Kidney (tissue), 13 donors: ENCODE measurements at regions not wholly inside any gene's neighbourhood (a gene's known extent, or its start where the extent isn't known, plus 50 kb on each side); places are given as distances from the start of the nearest gene placed in this dataset.

Source experiments
- DNase-seq, 5 donors: peaks; one replicate each; pipeline ENCODE4 v3.0.0-alpha.2; 2013 to 2020
- FAIRE-seq: peaks from 2 replicates; lab custom pipeline; 2012; peaks lifted over from hg19 to GRCh38; lab: Jason Lieb, UNC
- H3K27ac ChIP-seq, 2 donors: one replicate each; pipeline ENCODE4 v1.7.0; 2013; ENCODE audit warnings: low read depth in 2 of 2, low read length in 2 of 2, inconsistent platforms in 1 of 2
- H3K27me3 ChIP-seq: one replicate; pipeline ENCODE4 v1.7.1; 2013; ENCODE audit warnings: low read length, inconsistent platforms; ENCODE audit not compliant: control insufficient read depth, insufficient read depth
- H3K36me3 ChIP-seq, 3 donors: one replicate each; pipeline versions ENCODE4 v1.7.0 to v1.7.1; 2013; ENCODE audit warnings: low read length in 3 of 3, control low read depth in 1 of 3, inconsistent platforms in 1 of 3; ENCODE audit not compliant: insufficient read depth in 3 of 3, control insufficient read depth in 2 of 3
- H3K4me1 ChIP-seq, 3 donors: one replicate each; pipeline versions ENCODE4 v1.7.0 to v1.7.1; 2013; ENCODE audit warnings: low read length in 3 of 3, inconsistent platforms in 1 of 3, low read depth in 1 of 3; ENCODE audit not compliant: control insufficient read depth in 2 of 3, insufficient read depth in 2 of 3
- H3K4me3 ChIP-seq, 3 donors: one replicate each; pipeline versions ENCODE4 v1.7.0 to v1.8.1; 2013; ENCODE audit warnings: low read length in 3 of 3, control low read depth in 1 of 3, inconsistent platforms in 1 of 3
- H3K9ac ChIP-seq, 3 donors: one replicate each; pipeline versions ENCODE4 v1.7.0 to v1.7.1; 2013; ENCODE audit warnings: low read length in 3 of 3, control low read depth in 1 of 3, inconsistent platforms in 1 of 3
- H3K9me3 ChIP-seq, 3 donors: one replicate each; pipeline versions ENCODE4 v1.7.0 to v1.7.1; 2013; ENCODE audit warnings: low read length in 3 of 3, control low read depth in 1 of 3, inconsistent platforms in 1 of 3; ENCODE audit not compliant: control insufficient read depth in 2 of 3, insufficient read depth in 1 of 3
- intact Hi-C: fragments of 100-400 bp; cut with DNase I; formaldehyde crosslinking; loops from one replicate; pipeline ENCODE4 v1.11.1; 2022
- TF ChIP-seq, protein P1 (sequence below): IDR thresholded peaks from 3 replicates; pipeline ENCODE4 v1.5.1; 2012; ENCODE audit warnings: mild to moderate bottlenecking, moderate library complexity, borderline replicate concordance; ENCODE audit not compliant: insufficient read depth; ENCODE audit errors: extremely low read depth
- donor health status: control.
- donor health status: control.
- donor health status: control.
- donor health status: control.
- donor health status: control.
- donor health status: DM: yes; HTN: yes; CAD: no.
- donor health status: Normal renal cell carcinoma (clear cell type).

DNA sequence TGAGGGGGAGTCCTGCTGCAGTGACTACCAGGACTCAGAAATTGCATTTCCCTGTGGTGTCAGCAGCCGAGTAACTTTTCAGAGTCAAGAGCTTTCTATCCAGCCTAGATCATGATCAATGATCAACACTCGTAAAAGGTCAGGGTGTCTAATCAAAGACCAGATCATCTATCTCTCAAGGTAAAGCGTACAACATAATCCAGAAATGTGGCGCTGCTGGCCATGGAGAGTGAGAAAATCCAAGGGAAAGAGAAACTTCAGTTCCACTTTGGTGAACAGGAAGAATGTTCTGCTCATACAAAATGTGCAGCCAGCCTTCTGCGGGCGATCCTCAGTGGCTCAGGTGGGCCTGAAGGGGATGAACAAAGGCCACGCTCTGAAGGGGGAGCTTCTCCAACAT, 1005.8 kb upstream of the NR2F2 start:
- TF ChIP-seq, protein P1, sequence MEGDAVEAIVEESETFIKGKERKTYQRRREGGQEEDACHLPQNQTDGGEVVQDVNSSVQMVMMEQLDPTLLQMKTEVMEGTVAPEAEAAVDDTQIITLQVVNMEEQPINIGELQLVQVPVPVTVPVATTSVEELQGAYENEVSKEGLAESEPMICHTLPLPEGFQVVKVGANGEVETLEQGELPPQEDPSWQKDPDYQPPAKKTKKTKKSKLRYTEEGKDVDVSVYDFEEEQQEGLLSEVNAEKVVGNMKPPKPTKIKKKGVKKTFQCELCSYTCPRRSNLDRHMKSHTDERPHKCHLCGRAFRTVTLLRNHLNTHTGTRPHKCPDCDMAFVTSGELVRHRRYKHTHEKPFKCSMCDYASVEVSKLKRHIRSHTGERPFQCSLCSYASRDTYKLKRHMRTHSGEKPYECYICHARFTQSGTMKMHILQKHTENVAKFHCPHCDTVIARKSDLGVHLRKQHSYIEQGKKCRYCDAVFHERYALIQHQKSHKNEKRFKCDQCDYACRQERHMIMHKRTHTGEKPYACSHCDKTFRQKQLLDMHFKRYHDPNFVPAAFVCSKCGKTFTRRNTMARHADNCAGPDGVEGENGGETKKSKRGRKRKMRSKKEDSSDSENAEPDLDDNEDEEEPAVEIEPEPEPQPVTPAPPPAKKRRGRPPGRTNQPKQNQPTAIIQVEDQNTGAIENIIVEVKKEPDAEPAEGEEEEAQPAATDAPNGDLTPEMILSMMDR, result no peak
- FAIRE-seq, result no peak

DNA sequence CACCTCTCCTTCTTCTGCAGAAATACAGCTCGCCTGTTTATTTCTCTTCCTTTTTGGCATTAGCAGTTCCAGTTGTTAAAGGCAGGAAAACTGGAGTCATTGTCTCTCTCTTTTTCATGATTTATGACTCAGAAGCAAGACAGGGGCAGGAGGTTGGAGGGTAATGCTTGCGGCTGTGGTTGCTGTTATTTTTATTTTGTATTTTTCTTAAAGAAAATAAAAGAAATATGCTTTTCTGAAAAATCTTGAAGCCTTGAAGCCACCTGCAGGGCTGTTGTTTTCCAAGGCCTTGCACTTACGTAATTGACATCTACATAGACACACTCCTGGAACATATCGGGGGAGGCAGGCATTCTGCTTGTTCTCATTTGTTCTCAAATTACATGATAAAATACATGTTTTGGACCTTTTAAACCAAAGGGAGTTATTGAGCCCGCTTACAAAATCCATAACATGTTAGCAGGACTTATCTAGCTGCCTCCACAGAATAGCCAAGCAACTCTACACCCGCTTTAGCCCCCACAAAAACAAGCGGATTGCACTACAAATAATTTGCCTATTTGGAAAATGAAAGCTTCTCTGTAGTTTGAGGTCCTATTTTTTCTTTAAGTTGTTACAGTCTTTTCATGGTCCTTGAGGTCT, 1004.6 kb upstream of the NR2F2 start:
- Histone ChIP-seq H3K9ac (peak overlapping the region in 2 of 3 donors; percentile 5 to 30), H3K36me3 (no peaks in the 10 kb centered on the region), H3K27ac (peak overlapping the region; percentile 77 to 89), H3K27me3 (no peaks in the 10 kb centered on the region), H3K4me3 (peak overlapping the region in 2 of 3 donors; percentile 42 to 46), H3K4me1 (peaks cover 0 to 11% (median 4%) of the 10 kb centered on the region in 3 donors), H3K9me3 (no peaks in the 10 kb centered on the region)
- intact Hi-C loops, result no loop called here
- DNase-seq (peak in 4 of 5 donors; percentile 35 to 79 (median 52)), FAIRE-seq (no peak)
- TF ChIP-seq, protein P1, result no peak

More for the DNA sequence above, 1005.8 kb upstream of the NR2F2 start:
- Histone ChIP-seq H3K27me3 (no peaks in the 10 kb centered on the region), H3K27ac (peak overlapping the region in 1 of 2 donors; percentile 69), H3K4me3 (no peak overlapping the region), H3K9me3 (no peaks in the 10 kb centered on the region), H3K4me1 (peaks cover 0 to 11% (median 4%) of the 10 kb centered on the region in 3 donors), H3K9ac (peak overlapping the region in 2 of 3 donors; percentile 17 to 24), H3K36me3 (no peaks in the 10 kb centered on the region)
- intact Hi-C loops, result no loop called here
- DNase-seq, result peak in 4 of 5 donors; percentile 59 to 83 (median 73)

DNA sequence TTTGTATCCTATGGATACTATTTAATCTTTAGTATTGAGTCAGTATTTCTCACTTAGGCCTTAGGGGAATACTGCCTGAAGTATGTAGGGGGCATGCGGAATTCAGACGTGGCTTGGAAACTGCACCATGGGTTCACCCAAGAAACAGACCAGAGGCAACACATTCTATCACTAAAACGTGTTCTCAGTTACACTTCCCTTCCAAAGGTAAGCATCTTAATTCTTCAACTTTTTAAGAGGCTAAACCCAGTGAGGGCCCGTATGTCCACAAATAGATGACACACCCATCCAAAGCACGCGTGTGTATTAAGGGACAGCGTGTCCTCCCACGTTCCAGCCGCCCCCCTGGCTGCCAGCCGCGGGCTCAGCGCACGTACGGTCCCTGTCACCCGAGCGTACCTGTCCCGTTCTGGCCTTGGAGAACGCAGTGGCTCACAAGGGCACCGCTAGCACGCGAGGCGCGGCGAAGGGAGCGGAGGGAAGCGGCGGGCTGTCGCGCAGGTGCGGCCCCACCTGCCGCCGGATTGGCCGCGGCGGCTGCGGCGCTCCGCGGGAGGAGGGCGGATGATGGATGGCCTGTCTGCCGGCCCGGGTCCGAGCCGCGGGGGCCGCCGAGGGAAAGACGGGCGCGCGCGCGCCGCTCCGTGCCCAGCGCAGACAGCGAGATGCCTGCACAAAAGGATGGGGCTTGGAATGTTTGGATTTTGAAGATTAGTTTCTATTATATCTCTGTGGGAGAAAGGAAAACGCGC, 1003.9 kb upstream of the NR2F2 start:
- DNase-seq, result peak; percentile 63 to 80 (median 75)

More for the DNA sequence above, 1003.9 kb upstream of the NR2F2 start:
- Histone ChIP-seq H3K27ac (peak overlapping the region; percentile 77 to 89), H3K9me3 (no peaks in the 10 kb centered on the region), H3K4me1 (peaks cover 0 to 11% (median 4%) of the 10 kb centered on the region in 3 donors), H3K36me3 (no peaks in the 10 kb centered on the region), H3K27me3 (no peaks in the 10 kb centered on the region), H3K4me3 (peak overlapping the region; percentile 42 to 68 (median 50)), H3K9ac (peak overlapping the region; percentile 5 to 72 (median 65))
- FAIRE-seq, result no peak
- intact Hi-C loops, result no loop called here
- TF ChIP-seq, protein P1, result no peak
